DMS153 treated with DMSO at 0.1 percent for 48 hours (cell line): ENCODE measurements at regions not wholly inside any gene's neighbourhood (a gene's known extent, or its start where the extent isn't known, plus 50 kb on each side); places are given as distances from the start of the nearest gene placed in this dataset.

ENCODE experiments used
- DNase-seq: peaks from one replicate; lab custom pipeline; 2025; ENCODE audit not compliant: unreplicated experiment; lab: John Stamatoyannopoulos, UW

DNA sequence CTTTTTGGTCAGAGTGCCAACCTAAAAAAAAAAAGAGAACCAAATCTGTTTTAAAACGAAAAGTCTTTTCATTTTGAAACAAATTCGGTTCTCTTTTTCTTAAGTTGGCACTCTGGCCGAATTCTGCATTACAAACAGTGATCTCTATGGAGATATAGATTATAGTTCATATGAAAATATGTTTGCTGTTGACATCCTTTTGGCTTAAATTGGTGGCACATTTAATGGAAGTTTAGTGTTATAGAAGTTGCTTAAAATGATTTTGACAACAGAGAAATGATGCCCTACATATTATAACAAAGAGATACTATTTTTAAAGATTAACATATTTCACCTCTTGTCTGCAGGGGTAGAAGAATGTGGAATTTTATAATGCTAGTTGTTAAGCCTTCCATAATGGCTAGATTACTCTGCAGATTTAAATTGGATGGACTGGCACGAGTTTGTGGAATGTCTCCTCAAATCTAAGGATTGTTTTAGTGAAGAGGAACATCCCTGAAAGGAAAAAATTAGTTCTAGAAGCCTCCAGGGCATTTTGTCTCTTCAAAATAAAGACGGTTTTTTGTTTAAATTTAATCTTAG lies 222.9 kb upstream of the CDH2 start:
- no peak for DNase-seq

- no peak for DNase-seq
These were observed 221.5 kb upstream of the CDH2 start for GRCh38 chr18:28398471-28398870.

- DNase-seq: no peak
These were observed 213.1 kb upstream of the CDH2 start for GRCh38 chr18:28390022-28390421.

- DNase-seq: no peak
These were observed 205.4 kb upstream of the CDH2 start for GRCh38 chr18:28382215-28382879.

- DNase-seq: no peak
These were observed 195.3 kb upstream of the CDH2 start for GRCh38 chr18:28372186-28372585.

DNA sequence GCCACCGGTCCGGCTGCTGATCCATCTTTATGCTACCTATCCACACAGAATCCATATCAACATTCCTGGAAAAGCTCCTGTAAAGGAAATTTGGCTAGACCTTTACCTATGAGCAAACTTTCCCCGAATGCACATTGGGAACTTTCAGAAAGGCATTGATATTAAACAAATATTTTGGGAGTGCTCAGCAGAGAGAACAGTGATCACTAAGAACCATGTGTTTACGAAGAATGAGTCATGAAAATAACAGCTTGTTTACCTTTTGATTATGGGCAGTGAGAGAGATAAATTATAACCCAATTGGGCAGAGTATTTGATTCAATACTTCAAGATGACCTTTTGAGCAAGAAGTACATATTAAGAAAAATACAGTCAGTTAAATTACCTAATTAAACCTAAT lies 189.7 kb upstream of the CDH2 start:
- DNase-seq: no peak

GRCh38 chr18:28365411-28365831 lies 188.5 kb upstream of the CDH2 start:
- no peak for DNase-seq

DNA sequence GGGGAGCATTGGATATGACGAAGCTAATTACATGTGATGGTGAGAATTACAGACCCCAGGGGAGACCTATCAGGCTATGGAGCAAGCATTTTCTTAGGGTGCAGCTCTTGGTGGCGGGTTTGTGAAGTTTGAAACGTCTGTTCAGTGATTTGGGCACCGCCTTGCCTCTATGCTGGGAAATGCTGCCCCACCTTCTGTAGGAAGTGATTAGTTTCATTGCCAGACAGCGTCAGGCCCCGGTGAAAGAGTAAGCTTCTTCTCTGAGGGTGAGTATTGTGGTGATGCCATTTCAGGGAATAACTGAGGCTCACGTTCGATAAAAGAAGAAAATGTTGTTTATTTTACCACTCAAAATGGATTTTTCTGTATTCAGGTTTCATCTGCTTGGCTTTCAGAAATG lies 186.2 kb upstream of the CDH2 start:
- no peak for DNase-seq

DNA sequence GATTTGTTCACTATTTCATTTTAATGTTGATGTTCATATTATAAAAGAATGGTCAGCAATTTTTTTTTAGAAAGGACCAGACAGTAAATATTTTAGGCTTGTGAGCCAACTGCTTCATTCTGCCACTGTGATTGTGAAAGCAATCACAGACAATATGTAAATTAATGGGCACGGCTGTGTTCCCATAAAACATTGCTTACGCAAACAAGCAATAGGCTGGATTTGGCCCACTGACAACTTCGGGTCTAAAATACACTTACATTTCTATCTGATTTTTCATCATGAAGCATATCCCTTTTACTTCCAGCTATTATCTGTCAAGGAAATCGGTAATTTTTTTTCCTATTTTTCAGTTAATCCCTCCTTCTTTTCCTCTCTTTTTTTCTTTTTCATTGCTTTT lies 182.2 kb upstream of the CDH2 start:
- no peak for DNase-seq

DNA sequence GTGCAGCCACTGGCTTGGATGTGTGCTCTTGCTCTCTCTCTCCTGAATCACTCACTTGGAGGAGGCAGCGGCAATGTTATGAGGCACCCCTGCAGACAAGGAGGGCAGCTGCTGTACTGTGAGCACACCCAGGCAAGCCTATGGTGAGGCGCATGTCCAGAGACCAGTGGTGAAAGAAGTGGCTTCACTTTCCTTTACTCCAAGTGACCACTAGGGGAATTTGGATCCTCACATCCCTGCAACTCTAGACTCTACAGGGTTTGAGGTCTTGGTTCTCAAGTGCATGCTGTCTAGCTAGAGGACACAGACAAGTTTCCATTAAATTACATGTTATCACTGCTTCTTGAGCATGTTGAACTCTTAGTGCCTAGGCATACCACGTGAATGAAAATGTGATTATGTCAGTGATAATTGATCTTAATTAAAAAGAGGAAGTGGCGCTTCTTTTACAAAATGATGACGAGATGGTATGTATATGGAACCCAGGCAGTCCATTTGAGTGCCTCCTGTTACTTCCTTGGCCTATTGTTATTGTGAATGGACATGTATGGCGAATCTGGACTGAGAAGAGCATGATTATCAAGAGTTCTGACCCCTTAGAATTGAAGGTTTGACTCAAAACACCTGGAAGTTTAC lies 181.0 kb upstream of the CDH2 start:
- DNase-seq: no peak

- DNase-seq: no peak
These were observed 173.9 kb upstream of the CDH2 start for GRCh38 chr18:28350821-28351220.

GRCh38 chr18:28342231-28342630 lies 165.3 kb upstream of the CDH2 start:
- DNase-seq: no peak

- DNase-seq: no peak
These were observed 161.4 kb upstream of the CDH2 start for GRCh38 chr18:28338316-28338715.

- no peak for DNase-seq
These were observed 157.6 kb upstream of the CDH2 start for GRCh38 chr18:28334516-28334915.

- DNase-seq: no peak
These were observed 155.1 kb upstream of the CDH2 start for GRCh38 chr18:28332071-28332470.

DNA sequence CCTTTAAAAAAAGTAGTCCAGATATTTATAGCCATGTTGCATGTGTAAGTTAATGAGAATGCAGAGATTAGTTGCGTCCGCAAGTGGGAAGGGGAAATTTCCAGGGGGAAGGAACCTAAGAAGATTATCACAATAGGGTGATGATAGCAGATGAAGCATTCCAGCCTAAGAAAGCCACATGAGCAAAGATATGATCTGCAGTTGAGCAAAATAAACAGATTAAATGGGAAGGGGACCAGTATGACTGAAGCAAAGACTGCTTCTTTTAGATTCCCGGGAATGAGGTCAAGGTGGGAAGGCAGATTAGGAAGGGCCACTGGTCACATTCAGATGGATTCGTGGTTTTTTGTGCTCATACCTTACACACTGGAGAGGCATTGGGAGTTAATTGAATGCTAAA lies 154.6 kb upstream of the CDH2 start:
- no peak for DNase-seq

GRCh38 chr18:28313602-28314001 lies 136.7 kb upstream of the CDH2 start:
- no peak for DNase-seq

DNA sequence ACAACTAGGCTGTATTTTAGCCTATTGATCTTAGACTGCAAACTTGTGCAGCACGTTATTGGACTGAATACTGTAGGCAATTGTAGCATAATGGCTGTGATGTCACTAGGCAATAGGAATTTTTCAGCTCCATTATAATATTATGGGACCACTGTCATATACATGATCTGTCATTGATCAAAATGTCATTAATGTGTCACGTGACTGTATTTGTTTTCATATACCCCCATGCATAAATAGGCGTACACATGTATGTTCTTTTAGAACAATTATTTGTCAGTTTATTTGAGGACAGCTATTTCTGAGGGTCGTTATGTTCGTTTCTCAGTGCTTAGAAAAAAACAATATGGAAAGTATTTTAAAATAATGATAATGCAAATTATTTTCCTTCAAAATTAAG lies 111.9 kb upstream of the CDH2 start:
- DNase-seq: no peak

DNA sequence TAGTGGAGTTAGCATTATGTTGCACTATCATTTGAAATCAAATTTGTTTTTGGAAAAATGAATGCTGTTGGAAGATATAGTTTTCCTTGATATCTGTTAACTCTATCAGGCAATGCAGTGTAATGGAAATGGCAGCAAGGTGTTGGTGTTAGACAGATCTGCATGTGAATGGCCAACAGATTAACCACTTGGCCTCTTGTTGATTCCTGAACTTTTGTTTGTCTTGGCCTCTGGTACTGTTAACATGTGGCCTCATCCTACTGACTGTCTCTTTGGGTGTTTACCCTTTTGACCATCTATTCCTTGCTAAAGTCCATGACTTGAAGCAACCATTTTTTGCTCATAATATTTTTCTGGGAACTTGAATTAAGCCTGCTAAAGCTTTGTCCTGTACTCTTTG lies 110.2 kb upstream of the CDH2 start:
- DNase-seq: no peak

DNA sequence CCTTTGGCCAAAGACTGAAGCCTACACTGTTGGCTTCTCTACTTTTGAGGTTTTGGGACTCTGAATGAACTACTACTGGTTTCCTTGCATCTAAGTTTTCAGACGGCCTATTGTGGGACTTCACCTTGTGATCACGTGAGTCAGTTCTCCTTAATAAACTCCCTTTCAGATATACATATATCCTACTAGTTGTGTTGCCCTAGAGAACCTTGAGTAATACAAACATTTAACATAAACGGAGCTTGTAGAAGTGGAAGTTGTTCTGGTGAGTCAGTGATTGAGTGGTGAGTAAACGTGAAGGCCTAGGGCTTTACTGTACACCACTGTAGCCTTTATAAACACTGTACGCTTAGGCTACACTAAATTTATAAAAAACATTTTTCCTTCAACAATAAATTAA lies 107.2 kb upstream of the CDH2 start:
- no peak for DNase-seq

DNA sequence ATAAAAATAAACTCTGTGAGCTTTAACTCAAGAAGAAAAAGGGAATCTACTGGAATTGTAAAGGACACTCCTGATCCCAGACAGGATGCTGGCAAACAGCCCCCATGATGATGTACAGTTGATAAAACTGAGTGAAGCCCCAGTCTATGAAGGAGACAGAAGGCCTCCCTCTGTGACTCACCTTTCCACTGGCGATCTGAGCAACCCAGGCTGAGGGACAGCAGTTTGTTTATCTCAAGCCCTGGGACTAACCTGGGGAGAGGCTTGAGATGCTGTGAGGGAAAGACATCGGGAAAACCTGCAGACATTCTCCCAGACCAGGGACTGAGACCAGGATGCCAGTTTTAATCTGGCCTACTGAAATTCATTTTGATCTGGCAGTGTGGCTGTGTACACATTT lies 104.5 kb upstream of the CDH2 start:
- DNase-seq: no peak

DNA sequence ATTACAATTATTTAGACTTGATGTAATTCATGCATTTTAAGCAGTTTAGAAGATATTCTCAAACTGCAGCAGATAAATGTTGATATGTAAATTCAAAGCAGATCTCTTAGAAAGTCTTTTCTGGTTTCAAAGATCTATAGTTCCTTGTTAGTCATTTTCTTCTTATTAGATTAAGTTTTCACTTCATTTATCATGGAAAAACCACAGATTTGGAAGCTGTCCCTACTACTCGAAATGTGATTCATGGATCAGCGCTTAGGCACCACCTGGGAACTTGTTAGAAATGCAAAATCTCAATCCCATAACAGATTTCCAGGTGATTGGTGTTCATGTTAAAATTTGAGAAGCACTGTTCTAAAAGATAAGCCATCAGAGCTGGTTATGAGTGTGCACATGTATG lies 92.8 kb upstream of the CDH2 start:
- DNase-seq: no peak
